ENCODE measurements at regions not wholly inside any gene's neighbourhood (a gene's known extent, or its start where the extent isn't known, plus 50 kb on each side); places are given as distances from the start of the nearest gene placed in this dataset.
A peak's percentile ranks its signal among the peaks of the same experiment; 100 is the strongest.

GRCh38 chr14:101477648-101478047 is 83.6 kb upstream of the DIO3 start:
- H3K36me3 ChIP-seq (ENCODE audit: control insufficient read depth, insufficient read depth, low read length), result no peaks in the 10 kb centered on the region
- H2AK9ac ChIP-seq (replicated peaks; ENCODE audit: low read depth, low read length, poor library complexity), result no peak overlapping the region
- TF ChIP-seq SMC3 (IDR thresholded peaks at IDR 0.05; ENCODE audit: low read depth, low read length), result no peak
- no peak for TF ChIP-seq FOS (IDR thresholded peaks at IDR 0.05; ENCODE audit: low read depth, low read length)
- TF ChIP-seq BHLHE40 (IDR thresholded peaks at IDR 0.05; ENCODE audit: low read depth, low read length), result no peak
- TF ChIP-seq MXI1 (IDR thresholded peaks at IDR 0.05; ENCODE audit: borderline replicate concordance, low read depth, low read length), result no peak
- no peak for TF ChIP-seq MAFK (IDR thresholded peaks at IDR 0.05; ENCODE audit: low read depth, low read length)
- no peak for TF ChIP-seq NFE2L2 (IDR thresholded peaks at IDR 0.05; ENCODE audit: low read depth, low read length)
- TF ChIP-seq CEBPB (IDR thresholded peaks at IDR 0.05; ENCODE audit: low read depth, low read length), result no peak
- no peak for TF ChIP-seq CTCF (conservative IDR thresholded peaks at IDR 0.05; ENCODE audit: low read depth, low read length)
- TF ChIP-seq, protein P1, sequence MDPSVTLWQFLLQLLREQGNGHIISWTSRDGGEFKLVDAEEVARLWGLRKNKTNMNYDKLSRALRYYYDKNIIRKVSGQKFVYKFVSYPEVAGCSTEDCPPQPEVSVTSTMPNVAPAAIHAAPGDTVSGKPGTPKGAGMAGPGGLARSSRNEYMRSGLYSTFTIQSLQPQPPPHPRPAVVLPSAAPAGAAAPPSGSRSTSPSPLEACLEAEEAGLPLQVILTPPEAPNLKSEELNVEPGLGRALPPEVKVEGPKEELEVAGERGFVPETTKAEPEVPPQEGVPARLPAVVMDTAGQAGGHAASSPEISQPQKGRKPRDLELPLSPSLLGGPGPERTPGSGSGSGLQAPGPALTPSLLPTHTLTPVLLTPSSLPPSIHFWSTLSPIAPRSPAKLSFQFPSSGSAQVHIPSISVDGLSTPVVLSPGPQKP (IDR thresholded peaks at IDR 0.05; ENCODE audit: borderline replicate concordance, low read depth, low read length), result no peak
- TF ChIP-seq POLR2A (IDR thresholded peaks at IDR 0.05; ENCODE audit: low read depth, low read length), result no peak
- DNase-seq, result peak; percentile 35
- BruUV-seq (replicated peaks), result no TSS peak
- no peak overlapping the region for H3K4ac ChIP-seq (ENCODE audit: low read depth, low read length)
- H3K27ac ChIP-seq (ENCODE audit: insufficient read depth, low read length), result no peak overlapping the region
- dilution Hi-C loops (cut with HindIII; ENCODE audit: low sequenced_read_pairs, unreplicated experiment) (no loop called here), in situ Hi-C loops (cut with MboI; ENCODE audit: low sequenced_read_pairs) (no loop called here), intact Hi-C loops (cut with micrococcal nuclease) (no loop called here)
- no peak overlapping the region for H3K14ac ChIP-seq (replicated peaks; ENCODE audit: low read depth, low read length)
- H3K23ac ChIP-seq (ENCODE audit: low read depth, low read length), result no peak overlapping the region
- no peak overlapping the region for H2AFZ ChIP-seq (replicated peaks; ENCODE audit: low read length, poor library complexity)
- no peak overlapping the region for H2BK20ac ChIP-seq (ENCODE audit: low read depth, low read length)
- H3K4me2 ChIP-seq (ENCODE audit: low read depth, low read length), result no peak overlapping the region
- H3K27me3 ChIP-seq (ENCODE audit: control insufficient read depth, insufficient read depth, low read length), result no peaks in the 10 kb centered on the region; the same call in 1 of the 2 replicates
- ATAC-seq (ENCODE audit: low read depth), result no peak
- H2BK120ac ChIP-seq (ENCODE audit: low read depth, low read length), result no peak overlapping the region
- no CpG with 5 or more reads among the region's 5 CpGs for WGBS, 2 experiments (ENCODE audit: extremely low coverage in 2 of 2, insufficient read length in 1 of 2)
- H4K5ac ChIP-seq (ENCODE audit: low read depth, low read length), result no peak overlapping the region
- H3K4me1 ChIP-seq (ENCODE audit: control insufficient read depth, insufficient read depth, low read length), result peaks cover 20% of the 10 kb centered on the region; the same call in 1 of the 2 replicates
- H2BK5ac ChIP-seq (ENCODE audit: low read depth, low read length, poor library complexity, severe bottlenecking), result no peak overlapping the region
- no peak overlapping the region for H3K4me3 ChIP-seq (ENCODE audit: insufficient read depth, low read depth, low read length)
- no peak overlapping the region for H3K56ac ChIP-seq (ENCODE audit: extremely low read depth, insufficient read depth, low read length)
- H3K79me1 ChIP-seq (ENCODE audit: low read depth in 1 of 2, low read length in 2 of 2), result no peaks in the 10 kb centered on the region
- H4K91ac ChIP-seq (ENCODE audit: insufficient read depth, low read depth, low read length), result no peak overlapping the region
- ChIA-PET CTCF (no interaction called here), POLR2A (ENCODE audit: unreplicated experiment) (no interaction called here)
- H4K8ac ChIP-seq (ENCODE audit: low read depth in 2 of 2, low read length in 2 of 2), result no peak overlapping the region
- no peak overlapping the region; the same call in 1 of the 2 replicates for H3K18ac ChIP-seq (ENCODE audit: low read depth, low read length)
- H2AK5ac ChIP-seq (ENCODE audit: low read depth, low read length), result no peak overlapping the region
- H4K20me1 ChIP-seq (ENCODE audit: insufficient read depth, low read length), result no peaks in the 10 kb centered on the region
- H3K9me3 ChIP-seq (ENCODE audit: control insufficient read depth, insufficient read depth, low read length), result peaks cover 5% of the 10 kb centered on the region; the same call in 1 of the 2 replicates
- H3K9ac ChIP-seq (ENCODE audit: low read depth, low read length), result no peak overlapping the region
- H3K9me1 ChIP-seq (ENCODE audit: insufficient read depth, low read length), result no peaks in the 10 kb centered on the region
- no peak overlapping the region for H2BK15ac ChIP-seq (ENCODE audit: low read depth, low read length)
